ENCODE measurements at regions not wholly inside any gene's neighbourhood (a gene's known extent, or its start where the extent isn't known, plus 50 kb on each side); places are given as distances from the start of the nearest gene placed in this dataset.

DNA sequence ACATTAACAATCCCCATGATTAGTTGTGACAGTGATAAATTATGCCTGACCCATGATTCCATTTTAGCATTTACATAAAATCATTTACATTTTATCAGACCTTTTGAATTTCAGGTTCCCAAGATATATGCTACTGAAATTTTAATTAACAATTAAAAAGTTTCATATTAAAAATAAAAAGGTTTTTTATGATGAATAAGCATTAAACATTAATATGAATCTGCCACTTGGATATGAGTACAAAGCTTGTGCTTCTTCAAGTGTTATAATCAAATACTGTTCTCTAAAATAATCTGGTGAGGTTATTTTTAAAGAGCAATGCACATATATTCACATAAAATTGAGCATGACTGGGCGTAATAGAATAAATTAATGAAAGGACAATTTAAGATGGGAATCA lies 1218.0 kb downstream of the CNTNAP5 start:
- TF ChIP-seq ZNF274 (IDR thresholded peaks at IDR 0.05; ENCODE audit: low read depth, low read length), result no peak
- no peak for TF ChIP-seq SUZ12 (IDR thresholded peaks at IDR 0.05; ENCODE audit: extremely low read depth, insufficient read depth, insufficient read length)
- TF ChIP-seq YY1 (IDR thresholded peaks at IDR 0.05; ENCODE audit: insufficient read depth, insufficient read length), result no peak
